PFSK-1 (cell line): ENCODE measurements at regions not wholly inside any gene's neighbourhood (a gene's known extent, or its start where the extent isn't known, plus 50 kb on each side); places are given as distances from the start of the nearest gene placed in this dataset.

Source experiments
- FOXP2 ChIP-seq: optimal IDR thresholded peaks from 2 replicates; pipeline ENCODE3; 2011; ENCODE audit warnings: borderline replicate concordance, control low read depth, inconsistent platforms; ENCODE audit not compliant: insufficient read depth; ENCODE audit errors: extremely low read length, extremely low read depth
- POLR2AphosphoS5 ChIP-seq: IDR thresholded peaks from 2 replicates; pipeline ENCODE4 v1.6.1; 2012; ENCODE audit warnings: low read depth, mild to moderate bottlenecking, control low read depth, low read length, moderate library complexity
- REST ChIP-seq, 2 experiments: IDR thresholded peaks; 2 replicates each; pipeline versions ENCODE4 v1.6.1 to v1.8.0; 2011 to 2012; ENCODE audit warnings: low read depth in 2 of 2, low read length in 2 of 2, control low read depth in 1 of 2, inconsistent platforms in 1 of 2, mild to moderate bottlenecking in 1 of 2, moderate library complexity in 1 of 2; ENCODE audit not compliant: insufficient read depth in 1 of 2
- SIN3A ChIP-seq: IDR thresholded peaks from 2 replicates; pipeline ENCODE4 v1.6.1; 2012; ENCODE audit warnings: mild to moderate bottlenecking, low read length, moderate library complexity, borderline replicate concordance; ENCODE audit not compliant: insufficient read depth
- TAF1 ChIP-seq: IDR thresholded peaks from 2 replicates; pipeline ENCODE4 v1.6.1; 2012; ENCODE audit warnings: low read length, control low read depth, borderline replicate concordance; ENCODE audit not compliant: insufficient read depth

- TF ChIP-seq FOXP2 = no peak
- TF ChIP-seq REST (IDR thresholded peaks at IDR 0.05; ENCODE audit: insufficient read depth in 1 of 2, low read depth in 2 of 2, low read length in 2 of 2) = no peak
- TF ChIP-seq TAF1 = no peak
- TF ChIP-seq SIN3A = no peak
- TF ChIP-seq POLR2AphosphoS5 = no peak
Observed at GRCh38 chr22:47609653-47610052, 847.2 kb downstream of the TBC1D22A start.

GRCh38 chr22:47608421-47608820, 846.0 kb downstream of the TBC1D22A start:
- TF ChIP-seq SIN3A (no peak), POLR2AphosphoS5 (no peak), TAF1 (no peak), FOXP2 (no peak), REST (IDR thresholded peaks at IDR 0.05; ENCODE audit: insufficient read depth in 1 of 2, low read depth in 2 of 2, low read length in 2 of 2) (no peak)

- TF ChIP-seq SIN3A (no peak), TAF1 (no peak), POLR2AphosphoS5 (no peak), REST (IDR thresholded peaks at IDR 0.05; ENCODE audit: insufficient read depth in 1 of 2, low read depth in 2 of 2, low read length in 2 of 2) (no peak), FOXP2 (no peak)
Observed at GRCh38 chr22:47607486-47607885, 845.0 kb downstream of the TBC1D22A start.

- TF ChIP-seq REST (IDR thresholded peaks at IDR 0.05; ENCODE audit: insufficient read depth in 1 of 2, low read depth in 2 of 2, low read length in 2 of 2) = no peak
- TF ChIP-seq TAF1 = no peak
- no peak for TF ChIP-seq POLR2AphosphoS5
- TF ChIP-seq FOXP2 = no peak
- TF ChIP-seq SIN3A = no peak
Observed at GRCh38 chr22:47606426-47606825, 844.0 kb downstream of the TBC1D22A start.

- TF ChIP-seq TAF1 = no peak
- TF ChIP-seq FOXP2 = no peak
- TF ChIP-seq POLR2AphosphoS5 = no peak
- no peak for TF ChIP-seq REST (IDR thresholded peaks at IDR 0.05; ENCODE audit: insufficient read depth in 1 of 2, low read depth in 2 of 2, low read length in 2 of 2)
- no peak for TF ChIP-seq SIN3A
Observed at GRCh38 chr22:47605886-47606285, 843.4 kb downstream of the TBC1D22A start.
